Activated naive CD4-positive, alpha-beta T cell treated with Interleukin-2 at 50 U/mL for 16 hours (primary cell): ENCODE measurements at regions not wholly inside any gene's neighbourhood (a gene's known extent, or its start where the extent isn't known, plus 50 kb on each side); places are given as distances from the start of the nearest gene placed in this dataset.

Experiments
- DNase-seq: peaks from one replicate; pipeline ENCODE4 v3.0.0-alpha.2; 2020

- DNase-seq = peak; percentile 29
These were observed 113.0 kb downstream of the DTHD1 start for GRCh38 chr4:36394352-36394903.

GRCh38 chr4:36399762-36400353 lies 118.4 kb downstream of the DTHD1 start:
- DNase-seq = peak; percentile 48

- DNase-seq = peak; percentile 52
These were observed 120.8 kb downstream of the DTHD1 start for GRCh38 chr4:36402008-36402758.

- no peak for DNase-seq
These were observed 129.9 kb downstream of the DTHD1 start for GRCh38 chr4:36411338-36411737.

- DNase-seq = no peak
These were observed 132.8 kb downstream of the DTHD1 start for GRCh38 chr4:36414248-36414647.

GRCh38 chr4:36417146-36417545 lies 135.7 kb downstream of the DTHD1 start:
- DNase-seq = no peak

GRCh38 chr4:36420111-36420679 lies 138.8 kb downstream of the DTHD1 start:
- no peak for DNase-seq

- DNase-seq = no peak
These were observed 141.2 kb downstream of the DTHD1 start for GRCh38 chr4:36422607-36423006.

GRCh38 chr4:36426741-36427140 lies 145.3 kb downstream of the DTHD1 start:
- no peak for DNase-seq

GRCh38 chr4:36427696-36428095 lies 146.3 kb downstream of the DTHD1 start:
- DNase-seq = no peak

GRCh38 chr4:36432586-36432985 lies 151.2 kb downstream of the DTHD1 start:
- DNase-seq = no peak

GRCh38 chr4:36439556-36439955 lies 158.1 kb downstream of the DTHD1 start:
- no peak for DNase-seq

GRCh38 chr4:36445480-36445879 lies 164.1 kb downstream of the DTHD1 start:
- no peak for DNase-seq

- no peak for DNase-seq
These were observed 164.9 kb downstream of the DTHD1 start for GRCh38 chr4:36446275-36446674.

- no peak for DNase-seq
These were observed 179.9 kb downstream of the DTHD1 start for GRCh38 chr4:36461344-36461743.

- DNase-seq = no peak
These were observed 186.3 kb downstream of the DTHD1 start for GRCh38 chr4:36467670-36468069.

GRCh38 chr4:36471903-36472302 lies 190.5 kb downstream of the DTHD1 start:
- DNase-seq = no peak

- no peak for DNase-seq
These were observed 194.7 kb downstream of the DTHD1 start for GRCh38 chr4:36476135-36476534.

GRCh38 chr4:36477861-36478260 lies 196.4 kb downstream of the DTHD1 start:
- no peak for DNase-seq

- DNase-seq = no peak
These were observed 204.5 kb downstream of the DTHD1 start for GRCh38 chr4:36485885-36486284.

GRCh38 chr4:36489798-36490197 lies 208.4 kb downstream of the DTHD1 start:
- no peak for DNase-seq

- no peak for DNase-seq
These were observed 210.6 kb downstream of the DTHD1 start for GRCh38 chr4:36492041-36492440.

- DNase-seq = no peak
These were observed 211.2 kb downstream of the DTHD1 start for GRCh38 chr4:36492590-36492989.

GRCh38 chr4:36493251-36493650 lies 211.8 kb downstream of the DTHD1 start:
- no peak for DNase-seq
